Fibroblast of villous mesenchyme (primary cell): ENCODE measurements at regions not wholly inside any gene's neighbourhood (a gene's known extent, or its start where the extent isn't known, plus 50 kb on each side); places are given as distances from the start of the nearest gene placed in this dataset.

Experiments used
- DNase-seq: peaks from one replicate; pipeline ENCODE4 v3.0.0-alpha.2; 2010; ENCODE audit warnings: low read depth
- H3K4me3 ChIP-seq: 2 replicates; pipeline ENCODE4 v1.5.1; 2011; ENCODE audit warnings: low read depth, mild to moderate bottlenecking, low read length
- TF ChIP-seq, protein P1 (sequence below): IDR thresholded peaks from 2 replicates; pipeline ENCODE4 v1.5.1; 2012; ENCODE audit warnings: low read depth, mild to moderate bottlenecking, low read length; ENCODE audit not compliant: insufficient read depth

DNA sequence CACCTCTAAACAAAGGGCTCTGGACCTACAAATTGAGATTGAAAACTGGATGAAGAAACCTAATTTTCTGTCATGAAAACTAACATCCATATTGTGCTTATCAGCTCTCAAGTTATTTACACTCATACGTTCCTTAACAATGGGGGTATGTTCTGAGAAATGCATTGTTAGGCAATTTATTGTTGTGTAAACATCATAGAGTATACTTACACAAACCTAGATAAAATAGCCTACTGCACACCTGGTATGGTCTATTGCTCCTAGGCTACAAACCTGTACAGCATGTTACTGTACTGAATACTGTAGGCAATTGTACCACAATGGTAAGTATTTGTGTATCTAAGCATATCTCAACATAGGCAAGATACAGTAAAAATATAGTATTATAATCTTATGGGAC lies 191.4 kb downstream of the TM2D1 start:
- TF ChIP-seq, protein P1, sequence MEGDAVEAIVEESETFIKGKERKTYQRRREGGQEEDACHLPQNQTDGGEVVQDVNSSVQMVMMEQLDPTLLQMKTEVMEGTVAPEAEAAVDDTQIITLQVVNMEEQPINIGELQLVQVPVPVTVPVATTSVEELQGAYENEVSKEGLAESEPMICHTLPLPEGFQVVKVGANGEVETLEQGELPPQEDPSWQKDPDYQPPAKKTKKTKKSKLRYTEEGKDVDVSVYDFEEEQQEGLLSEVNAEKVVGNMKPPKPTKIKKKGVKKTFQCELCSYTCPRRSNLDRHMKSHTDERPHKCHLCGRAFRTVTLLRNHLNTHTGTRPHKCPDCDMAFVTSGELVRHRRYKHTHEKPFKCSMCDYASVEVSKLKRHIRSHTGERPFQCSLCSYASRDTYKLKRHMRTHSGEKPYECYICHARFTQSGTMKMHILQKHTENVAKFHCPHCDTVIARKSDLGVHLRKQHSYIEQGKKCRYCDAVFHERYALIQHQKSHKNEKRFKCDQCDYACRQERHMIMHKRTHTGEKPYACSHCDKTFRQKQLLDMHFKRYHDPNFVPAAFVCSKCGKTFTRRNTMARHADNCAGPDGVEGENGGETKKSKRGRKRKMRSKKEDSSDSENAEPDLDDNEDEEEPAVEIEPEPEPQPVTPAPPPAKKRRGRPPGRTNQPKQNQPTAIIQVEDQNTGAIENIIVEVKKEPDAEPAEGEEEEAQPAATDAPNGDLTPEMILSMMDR, result no peak
- no peak for DNase-seq
- no peak overlapping the region for H3K4me3 ChIP-seq

DNA sequence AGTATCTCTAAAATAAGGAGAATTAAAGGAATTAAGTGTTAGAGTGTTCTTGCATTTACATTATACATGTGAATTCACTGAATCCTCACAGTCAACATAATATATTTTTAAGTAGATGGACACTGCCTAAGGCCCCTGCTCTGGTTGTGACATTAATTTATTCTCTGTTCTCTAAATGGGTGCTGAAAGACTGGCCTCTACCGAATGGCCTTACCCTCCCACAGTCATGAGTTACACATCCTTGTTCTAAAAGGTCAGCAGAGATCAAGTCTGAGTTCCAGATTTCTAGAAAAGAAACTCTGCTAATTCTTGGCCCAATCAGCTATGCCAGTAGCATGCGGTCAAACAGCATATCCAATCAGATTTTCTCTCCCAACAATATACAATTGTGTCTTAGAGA lies 193.2 kb downstream of the TM2D1 start:
- no peak overlapping the region for H3K4me3 ChIP-seq
- no peak for DNase-seq
- TF ChIP-seq, protein P1, result no peak

DNA sequence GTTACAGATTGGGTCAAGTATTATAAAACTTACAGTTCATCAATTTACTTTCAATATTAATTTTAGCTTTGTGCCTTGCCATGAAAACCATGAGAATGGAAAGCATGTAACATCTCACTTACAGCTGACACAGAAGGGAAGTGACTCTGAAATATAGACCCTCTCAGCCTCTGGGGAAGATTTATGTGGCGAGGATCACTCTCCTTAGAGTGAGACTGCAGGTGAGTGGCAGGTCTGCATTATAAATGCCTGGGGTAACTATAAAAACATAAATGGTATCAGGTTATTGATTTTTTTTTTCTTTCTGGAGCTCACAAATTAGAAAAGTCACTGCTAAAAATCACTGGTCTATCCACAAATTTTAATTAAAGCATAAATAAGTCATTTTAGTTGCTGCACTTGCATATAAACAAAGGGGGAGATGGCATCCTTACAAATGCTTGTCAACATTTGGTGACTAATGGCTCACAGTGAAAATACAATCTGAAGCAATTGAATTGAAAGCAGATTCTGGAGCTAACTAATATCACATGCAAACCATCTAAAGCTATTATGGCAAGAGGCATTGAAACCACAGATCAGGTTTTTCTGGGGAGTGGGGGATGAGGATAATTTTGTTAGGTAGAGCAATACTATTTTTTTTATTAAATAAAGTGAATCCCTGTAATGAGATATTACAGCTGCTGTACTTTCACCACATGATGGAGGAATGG lies 200.9 kb downstream of the TM2D1 start:
- no peak for DNase-seq
- TF ChIP-seq, protein P1, result no peak
- H3K4me3 ChIP-seq, result no peak overlapping the region

DNA sequence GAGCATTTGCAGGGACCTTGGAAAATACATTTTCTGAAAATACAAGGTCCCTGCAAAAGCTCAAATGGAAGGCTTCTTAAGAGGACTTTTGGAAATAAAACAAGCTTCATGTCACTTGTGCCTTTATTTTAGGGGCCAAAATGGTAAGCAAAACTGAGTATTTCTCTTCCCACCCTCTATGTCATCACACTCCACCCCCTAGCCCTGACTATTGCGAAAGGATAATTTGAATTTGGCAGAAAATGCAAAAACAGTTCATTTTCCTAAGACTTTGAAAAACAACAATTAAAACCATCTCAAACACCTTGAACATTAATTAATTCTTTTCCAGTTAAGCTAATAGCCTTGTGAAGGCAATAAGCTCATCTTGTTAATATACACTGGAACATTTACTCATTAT lies 201.7 kb downstream of the TM2D1 start:
- H3K4me3 ChIP-seq, result no peak overlapping the region
- DNase-seq, result no peak
- TF ChIP-seq, protein P1, result no peak

DNA sequence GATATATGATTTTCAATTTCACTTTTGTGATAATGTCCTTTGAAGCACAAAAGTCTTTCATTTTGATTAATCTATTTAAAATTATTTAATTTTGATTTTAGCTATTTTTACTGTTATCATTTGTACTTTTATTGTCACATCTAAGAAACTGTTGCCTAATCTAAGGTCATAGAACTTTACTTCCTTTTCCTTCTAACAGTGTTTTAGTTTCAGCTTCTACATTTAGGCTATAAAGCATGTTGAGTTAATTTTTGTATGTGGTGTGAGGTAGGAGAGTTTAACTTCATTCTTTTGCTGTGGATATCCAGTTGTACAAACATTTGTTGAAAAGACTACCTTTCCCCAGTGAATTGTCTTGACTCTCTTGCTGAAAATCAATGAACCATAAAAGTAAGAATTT lies 204.5 kb downstream of the TM2D1 start:
- no peak for DNase-seq
- H3K4me3 ChIP-seq, result no peak overlapping the region
- TF ChIP-seq, protein P1, result no peak

DNA sequence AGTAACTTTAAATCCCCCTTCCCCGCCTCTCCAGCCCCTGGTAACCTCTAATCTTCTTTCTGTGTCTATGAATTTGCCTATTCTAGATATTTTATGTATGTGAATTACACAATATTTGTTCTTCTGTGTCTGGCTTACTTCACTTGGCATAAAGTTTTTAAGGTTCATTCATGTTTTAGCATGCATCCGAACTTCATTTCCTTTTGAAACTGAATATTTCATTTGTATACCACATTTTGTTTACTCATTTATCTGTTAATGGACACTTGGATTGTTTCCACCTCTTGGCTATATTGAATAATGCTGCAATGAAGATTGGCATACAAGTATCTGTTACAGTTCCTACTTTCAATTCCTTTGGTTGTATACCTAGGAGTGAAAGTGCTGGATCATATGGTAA lies 205.3 kb downstream of the TM2D1 start:
- TF ChIP-seq, protein P1, result no peak
- no peak for DNase-seq
- no peak overlapping the region for H3K4me3 ChIP-seq
